GM21786 (cell line): ENCODE measurements at regions not wholly inside any gene's neighbourhood (a gene's known extent, or its start where the extent isn't known, plus 50 kb on each side); places are given as distances from the start of the nearest gene placed in this dataset.
"Not testable (repeated sequence)": the region's sequence is repeated elsewhere in the genome, so short reads cannot be mapped to it uniquely, and the experiment has no call there.

Experiments
- ATAC-seq: cut with Tn5 transposase; IDR thresholded peaks from one replicate; pipeline ENCODE4 v1.9.1; 2021; ENCODE audit not compliant: unreplicated experiment

DNA sequence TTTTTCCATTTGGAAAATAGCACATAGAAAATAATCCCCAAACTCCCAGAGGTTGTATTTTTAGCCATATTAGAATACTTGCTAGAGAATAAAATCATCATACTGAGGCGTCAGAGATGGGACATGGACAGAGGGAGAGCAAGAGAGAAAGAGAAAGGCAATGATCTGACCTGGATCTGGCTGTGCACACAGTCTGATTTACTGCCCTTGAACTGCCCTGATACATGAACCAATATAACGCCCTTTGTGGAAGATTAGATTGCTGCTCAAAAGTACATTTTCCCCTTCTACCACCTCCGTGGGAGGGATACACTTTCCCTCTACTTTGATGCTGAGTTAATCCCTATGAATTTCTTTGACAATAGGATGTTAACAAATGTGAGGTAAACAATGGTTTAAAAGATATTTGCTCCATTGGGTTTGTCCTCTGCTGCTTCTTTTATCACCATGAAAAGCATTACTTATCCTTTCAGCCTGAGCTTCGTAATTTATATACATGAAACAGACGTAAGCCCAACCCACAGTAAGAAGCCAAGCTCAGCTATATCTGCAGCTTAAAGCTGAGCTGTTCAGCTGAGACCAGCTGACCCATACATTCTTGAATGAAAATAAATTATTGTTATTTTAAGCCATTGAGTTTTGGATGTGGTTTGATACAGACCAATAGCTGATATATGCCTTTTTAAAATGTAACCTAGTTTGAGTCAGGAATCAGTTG is 1664.6 kb upstream of the CELF4 start:
- no peak for ATAC-seq

DNA sequence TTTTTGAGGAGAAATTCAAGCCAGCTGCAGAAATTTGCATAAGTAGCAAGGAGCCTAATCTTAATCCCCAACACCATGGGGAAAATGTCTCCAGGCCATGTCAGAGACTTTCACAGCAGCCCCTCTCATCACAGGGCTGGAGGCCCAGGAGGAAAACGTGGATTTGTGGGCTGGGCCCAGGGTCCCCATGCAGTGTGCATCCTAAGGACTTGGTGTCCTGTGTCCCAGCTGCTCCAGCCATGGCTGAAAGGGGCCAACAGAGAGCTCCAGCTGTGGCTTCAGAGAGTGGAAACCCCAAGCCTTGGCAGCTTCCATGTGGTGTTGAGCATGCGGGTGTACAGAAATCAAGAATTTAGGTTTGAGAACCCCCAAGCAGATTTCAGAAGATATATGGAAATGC is 1662.2 kb upstream of the CELF4 start:
- not testable (repeated sequence) for ATAC-seq

DNA sequence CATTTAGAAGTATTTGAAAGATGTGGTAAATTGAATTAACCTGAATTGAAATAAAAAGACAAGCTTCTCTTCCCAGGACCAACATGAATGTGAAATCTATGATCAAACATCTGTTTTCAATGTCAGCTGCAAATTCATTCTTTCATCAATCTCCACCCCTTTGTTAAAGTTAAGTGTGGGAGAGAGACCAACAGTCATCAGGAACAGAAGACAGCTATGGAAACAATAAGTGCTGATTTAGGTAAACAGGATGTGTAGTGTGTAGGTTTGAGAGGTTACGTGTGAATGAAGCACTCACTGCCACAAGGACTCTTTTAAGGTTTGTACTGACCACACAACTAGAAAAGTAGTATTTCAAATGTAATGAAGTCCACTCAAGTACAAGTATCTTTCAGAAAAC is 1659.8 kb upstream of the CELF4 start:
- ATAC-seq: no peak

DNA sequence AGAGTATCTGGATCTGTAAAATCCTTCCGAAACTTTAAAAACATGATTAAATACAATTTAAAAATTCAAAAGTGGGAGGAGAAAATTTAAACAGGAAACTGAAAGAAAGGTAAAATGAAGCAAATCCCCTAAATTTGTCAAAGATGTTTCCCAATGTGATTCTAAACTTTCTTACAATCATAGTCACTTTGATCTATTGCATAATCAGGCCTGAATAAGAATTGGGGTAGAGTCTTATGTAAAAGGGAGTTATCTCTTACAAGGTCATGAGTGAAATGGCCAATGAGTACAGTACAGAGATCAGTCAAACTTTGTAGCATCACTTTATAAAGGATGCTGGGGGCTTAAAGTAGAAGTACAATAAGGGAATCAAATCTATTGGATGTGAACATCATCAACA is 1657.7 kb upstream of the CELF4 start:
- ATAC-seq: no peak

DNA sequence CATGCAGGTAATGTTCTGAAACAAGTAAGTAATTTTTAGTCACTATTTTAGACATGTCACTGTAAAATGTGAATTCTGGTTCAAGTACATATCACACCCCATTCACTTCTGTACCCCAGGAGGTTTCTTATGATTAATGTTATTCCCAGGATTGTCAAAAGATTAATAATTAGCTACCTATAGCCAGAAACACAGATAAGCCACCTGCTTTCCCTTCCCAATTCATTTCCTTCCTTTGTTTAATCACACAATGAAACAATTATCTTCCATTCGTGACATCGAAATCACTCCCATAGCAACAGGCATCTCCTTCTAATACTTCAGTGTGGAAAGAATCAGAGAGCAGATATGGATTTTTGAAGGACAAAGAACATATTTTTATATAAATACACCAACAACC is 1650.3 kb upstream of the CELF4 start:
- no peak for ATAC-seq

DNA sequence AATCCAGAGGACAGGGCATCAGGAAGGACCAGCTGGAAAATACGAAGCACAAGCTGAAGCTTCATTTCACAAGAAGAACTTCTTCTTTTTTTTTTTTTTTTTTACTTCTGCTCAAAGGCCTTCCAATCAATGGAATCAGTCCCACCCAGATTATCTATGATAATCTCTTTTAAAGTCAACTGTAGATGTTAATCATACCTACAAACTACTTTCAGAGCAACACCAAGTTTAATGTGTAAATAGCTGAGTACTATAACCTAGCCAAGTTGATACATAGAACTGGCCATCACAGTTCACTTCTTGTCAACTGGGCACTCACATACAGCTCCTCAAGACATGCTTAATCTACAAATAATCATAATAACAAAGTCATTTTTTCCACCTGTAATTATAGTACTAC is 1645.9 kb upstream of the CELF4 start:
- ATAC-seq: no peak

DNA sequence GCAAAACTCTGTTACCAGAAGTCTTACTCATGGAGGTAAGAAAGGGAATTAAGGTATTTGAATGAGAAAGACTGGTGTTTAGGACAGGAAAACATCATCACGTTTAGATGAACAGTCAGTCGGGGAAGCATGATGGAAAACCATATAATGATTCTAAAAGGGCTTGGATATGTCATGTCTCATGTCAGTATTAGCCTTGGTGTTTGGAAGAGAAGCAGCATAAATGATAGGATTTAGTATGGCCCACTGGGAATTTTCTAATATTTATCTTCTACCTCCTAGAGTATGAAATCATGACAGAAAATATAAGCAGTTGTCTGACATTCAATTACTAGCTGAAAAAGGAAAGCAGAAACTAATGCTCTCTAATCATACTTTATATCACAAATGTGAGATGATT is 1643.6 kb upstream of the CELF4 start:
- ATAC-seq: no peak

DNA sequence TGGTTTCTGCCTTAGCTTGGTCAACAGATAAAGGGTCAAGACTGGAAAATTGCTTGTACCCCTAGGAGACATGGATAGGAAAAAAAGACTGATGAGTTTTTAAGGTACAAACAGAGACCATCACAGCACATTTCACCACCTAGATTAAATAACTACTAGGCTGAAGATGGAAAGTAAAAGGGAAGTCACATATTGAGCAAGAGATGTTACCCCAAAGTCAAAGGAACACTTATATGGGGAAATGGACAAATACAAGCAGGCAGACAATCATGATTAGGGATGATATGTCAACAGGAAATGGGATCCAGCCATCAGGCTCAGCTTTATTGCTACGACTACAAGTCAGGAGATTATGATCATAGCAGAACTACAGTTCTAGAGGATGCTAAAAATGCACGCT is 1643.1 kb upstream of the CELF4 start:
- no peak for ATAC-seq

DNA sequence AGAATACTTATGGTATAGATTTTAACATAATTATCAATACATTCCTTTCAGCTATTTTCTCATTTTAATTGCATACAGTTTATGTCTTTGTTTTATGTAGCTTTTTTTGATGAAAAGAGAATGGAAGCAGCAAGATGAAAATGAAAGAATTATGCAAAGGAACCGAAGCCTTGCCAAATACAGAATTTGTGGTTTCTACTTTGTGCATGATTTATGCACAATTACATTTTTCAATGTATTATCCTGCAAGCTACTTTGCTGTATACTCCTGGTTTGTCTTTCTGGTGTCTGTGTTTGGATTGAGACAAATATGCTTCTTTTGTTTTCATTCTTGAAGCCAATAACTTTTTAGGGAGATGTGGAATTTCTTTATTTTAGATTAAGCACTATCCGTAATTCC is 1642.6 kb upstream of the CELF4 start:
- no peak for ATAC-seq

DNA sequence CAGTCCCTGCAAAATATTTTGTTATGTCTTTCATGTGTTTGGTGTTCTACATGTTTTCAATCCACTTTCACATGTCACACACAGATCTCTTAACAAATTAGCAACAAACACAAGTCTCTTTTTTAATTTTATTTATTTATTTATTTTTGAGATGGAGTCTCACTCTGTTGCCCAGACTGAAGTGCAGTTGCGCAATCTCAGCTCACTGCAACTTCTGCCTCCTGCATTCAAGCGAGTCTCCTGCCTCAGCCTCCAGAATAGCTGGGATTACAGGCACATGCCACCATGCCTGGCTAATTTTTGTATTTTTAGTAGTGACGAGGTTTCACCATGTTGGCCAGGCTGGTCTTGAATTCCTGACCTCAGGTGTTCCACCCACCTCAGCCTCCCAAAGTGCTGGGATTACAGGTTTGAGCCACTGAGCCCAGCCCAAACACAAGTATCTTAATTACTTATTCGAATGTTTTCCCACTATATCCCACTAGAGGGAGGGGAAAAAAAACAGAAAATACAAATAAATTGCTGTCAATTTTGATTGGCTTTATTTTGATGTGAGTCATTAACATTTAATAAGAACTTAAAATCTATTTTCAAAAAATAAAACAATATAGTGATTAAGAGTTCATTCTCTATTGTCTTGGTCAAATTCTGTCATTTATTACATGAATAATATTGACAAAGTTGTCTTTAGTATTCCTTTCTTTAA is 1641.0 kb upstream of the CELF4 start:
- not testable (repeated sequence) for ATAC-seq

DNA sequence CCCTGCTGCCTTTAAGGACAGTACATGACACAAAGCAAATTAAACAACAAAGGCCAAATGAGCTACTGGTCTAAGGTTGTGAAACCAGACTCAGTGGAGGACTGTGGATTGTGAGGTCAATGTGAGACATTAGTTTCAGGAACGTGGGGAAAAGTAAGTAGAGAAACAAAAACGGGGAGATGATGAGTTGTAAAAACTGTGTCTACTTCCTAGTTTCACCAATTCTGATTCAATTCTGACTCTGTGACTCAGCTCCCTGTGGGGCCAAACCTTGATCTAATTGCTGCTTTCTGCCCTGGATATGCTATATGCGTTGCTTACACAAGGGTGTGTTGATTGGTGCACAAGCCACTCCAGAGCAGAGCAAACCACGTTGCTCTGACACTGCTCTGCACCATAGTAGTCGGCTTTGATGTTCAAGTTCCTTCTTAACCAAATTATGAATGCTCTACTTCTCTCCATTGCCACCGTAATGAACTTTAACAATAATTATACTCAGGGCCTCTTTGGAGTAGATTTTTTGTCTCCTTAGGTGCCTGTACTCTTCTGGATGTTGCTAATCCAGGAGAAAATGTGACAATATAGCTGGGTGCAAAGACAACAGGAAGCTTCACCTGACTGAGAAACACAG is 1640.1 kb upstream of the CELF4 start:
- ATAC-seq: no peak

DNA sequence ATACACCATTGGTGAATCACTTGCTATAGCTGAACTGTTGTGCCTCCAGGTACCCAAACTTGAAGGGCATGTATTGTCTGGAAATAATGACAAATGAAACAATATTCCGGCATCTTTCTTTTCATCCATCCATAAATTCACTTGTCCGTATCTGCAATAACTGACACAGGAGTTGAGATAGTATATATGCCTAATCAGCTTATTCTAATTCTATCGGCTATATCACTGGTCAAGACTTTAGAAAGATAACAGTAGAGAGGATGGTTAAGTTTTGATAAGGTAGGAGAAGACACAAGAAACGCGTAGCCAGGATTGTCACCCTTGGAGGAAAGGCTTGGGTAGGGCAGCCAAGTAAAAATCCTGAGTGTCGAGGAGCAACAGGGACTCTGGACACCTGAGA is 1634.6 kb upstream of the CELF4 start:
- no peak for ATAC-seq

DNA sequence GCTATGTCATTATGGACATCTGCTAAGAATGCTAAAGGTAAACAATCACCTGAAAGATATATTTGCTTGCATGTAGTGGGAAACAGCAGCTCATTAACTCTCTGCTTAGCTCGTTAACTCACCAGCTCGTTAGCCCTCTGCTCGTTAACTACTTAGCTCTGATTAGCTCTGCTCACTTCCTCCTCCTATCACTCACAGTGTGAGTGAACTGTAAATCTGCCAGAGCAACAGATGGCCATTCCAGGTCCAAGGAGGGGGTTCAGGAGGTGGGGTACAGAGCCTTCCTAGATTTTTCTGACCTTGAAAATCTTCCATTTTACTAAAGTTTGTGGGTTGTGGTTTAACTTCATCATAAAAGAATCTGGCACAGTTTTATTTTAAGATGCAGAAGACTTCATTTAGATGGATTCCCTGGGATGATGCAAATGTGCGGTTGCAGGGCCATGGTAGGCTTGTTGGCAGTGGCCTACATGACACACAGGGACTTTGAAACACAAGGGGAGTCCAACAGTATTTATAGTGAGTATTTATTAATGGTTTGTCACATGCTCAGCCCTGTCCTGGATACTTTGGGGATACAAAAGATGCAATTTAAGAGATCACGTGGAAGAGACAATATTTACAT is 1633.7 kb upstream of the CELF4 start:
- ATAC-seq: no peak

DNA sequence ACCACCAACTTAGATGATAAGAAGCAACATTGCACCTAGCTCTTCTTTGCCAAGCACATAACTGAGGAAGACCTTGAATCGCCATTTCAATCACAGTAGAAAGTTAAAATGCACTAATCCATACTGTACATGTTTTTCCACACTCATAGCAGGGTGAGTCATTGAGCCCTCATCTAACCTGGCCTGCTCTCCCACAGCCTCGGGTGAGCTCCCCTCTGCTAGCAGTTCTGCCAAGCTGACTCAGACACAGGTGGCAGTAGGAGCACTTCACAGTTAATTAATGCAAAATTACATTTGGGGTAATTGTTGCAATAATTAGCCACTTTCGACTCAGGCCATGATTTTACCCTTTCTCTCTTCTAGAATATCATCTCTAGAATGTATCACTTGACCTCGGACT is 1632.8 kb upstream of the CELF4 start:
- ATAC-seq: no peak

DNA sequence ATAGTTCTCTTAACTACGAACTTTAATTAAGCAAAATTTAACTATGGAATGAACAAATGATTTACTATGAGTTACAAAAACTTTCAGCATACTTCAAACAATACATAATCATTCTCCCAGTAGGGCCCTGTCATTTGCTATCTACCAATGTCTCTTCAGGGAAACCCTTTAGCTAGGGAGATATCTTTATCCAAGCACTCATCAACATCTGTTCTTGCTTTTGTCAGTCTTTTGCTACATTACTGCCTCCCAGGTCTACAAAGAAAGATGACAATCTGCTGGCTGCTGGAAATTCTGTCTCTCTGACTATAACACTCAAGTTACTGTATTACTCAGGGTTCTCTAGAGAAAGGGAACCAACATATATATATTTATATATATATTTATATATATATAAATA is 1626.3 kb upstream of the CELF4 start:
- no peak for ATAC-seq

DNA sequence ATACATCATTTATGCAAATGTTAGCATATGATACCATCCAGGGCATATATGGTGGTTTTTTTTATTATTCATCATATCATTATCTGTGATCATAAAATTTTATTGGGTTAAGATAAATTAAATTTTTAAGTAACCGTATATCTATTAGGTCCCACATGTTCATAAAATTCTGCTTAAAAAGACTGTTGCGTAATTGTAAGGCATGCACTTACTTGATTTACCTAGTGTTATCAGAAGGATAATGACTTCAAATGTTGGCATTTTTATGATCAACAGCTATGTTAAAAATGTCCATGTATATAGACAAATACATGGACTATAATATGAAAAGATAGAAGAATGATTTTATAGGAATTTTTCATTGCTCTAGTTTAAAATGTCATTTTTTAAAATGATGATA is 1625.5 kb upstream of the CELF4 start:
- ATAC-seq: no peak

DNA sequence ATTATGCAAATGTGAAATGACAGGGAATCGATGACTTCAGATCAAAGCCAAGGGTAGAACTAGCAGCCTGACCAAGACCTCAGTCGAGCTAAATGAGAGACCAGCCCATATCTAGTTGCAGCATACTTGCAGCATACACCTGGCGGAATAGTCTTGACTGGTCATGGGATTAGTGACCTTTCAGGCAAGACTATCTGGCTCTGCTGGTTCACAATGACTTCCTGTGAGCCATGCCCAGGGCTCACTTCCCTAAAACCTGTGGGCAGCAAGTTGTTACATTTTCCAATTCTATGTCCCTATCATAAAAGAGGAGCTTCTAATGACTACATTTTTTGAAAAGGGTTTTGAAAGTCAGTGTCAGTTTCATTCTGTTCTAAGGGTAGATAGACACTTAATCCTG is 1624.9 kb upstream of the CELF4 start:
- no peak for ATAC-seq

DNA sequence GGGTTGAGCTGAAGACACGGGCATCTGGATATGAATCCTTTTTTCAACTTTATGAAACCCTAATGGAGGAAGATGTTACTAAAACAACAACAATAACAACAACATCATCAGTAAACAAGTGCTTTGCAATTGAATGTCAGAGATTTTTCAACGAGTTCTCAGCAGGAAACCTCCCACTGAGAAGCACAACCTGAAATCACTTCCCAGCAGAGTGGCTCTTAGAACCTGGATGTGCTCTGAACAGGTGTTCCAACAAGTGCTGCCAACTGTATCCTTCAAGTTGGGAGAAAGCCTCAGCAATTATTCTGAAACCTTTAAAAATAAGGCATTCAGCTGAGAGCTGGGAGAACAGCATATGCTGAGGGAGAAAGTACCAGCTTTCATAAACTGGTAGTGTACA is 1622.7 kb upstream of the CELF4 start:
- no peak for ATAC-seq

DNA sequence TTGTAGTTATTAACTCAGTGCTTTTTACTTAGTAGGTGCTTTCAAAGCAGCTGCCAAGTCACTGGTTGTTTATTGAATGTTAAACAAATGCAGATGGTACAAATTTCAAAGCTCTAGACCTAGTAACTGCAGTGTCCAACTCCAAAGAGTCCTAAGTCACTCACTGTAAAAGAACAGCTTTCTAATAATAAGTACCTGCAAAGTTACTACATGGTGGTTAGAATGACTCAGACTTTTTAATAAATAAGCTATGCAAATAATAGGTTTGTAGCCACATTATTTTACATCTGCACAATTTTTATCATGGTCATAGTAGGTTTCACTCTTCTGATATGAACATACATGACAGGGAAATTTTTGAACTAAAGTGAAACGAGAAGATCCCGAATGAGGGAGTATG is 1620.4 kb upstream of the CELF4 start:
- ATAC-seq: no peak

DNA sequence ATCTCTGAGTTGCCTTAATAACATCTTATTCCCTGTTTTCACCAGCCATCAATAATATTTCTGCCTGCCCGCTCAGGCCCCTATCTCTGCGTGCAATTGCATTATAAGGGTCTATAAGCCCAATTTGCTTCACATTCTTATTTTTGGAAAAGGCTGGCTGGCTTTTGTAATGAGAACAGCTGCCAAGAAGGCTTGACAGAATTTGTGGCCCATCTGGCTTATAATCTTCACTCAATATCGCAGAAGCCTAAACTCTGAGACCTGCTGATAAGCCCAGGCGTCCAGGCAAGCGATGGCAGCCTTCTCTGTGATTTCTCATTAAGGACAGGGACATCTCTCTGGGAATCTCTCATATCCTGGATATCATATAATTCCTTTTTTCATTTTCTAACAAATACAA is 1618.6 kb upstream of the CELF4 start:
- no peak for ATAC-seq

DNA sequence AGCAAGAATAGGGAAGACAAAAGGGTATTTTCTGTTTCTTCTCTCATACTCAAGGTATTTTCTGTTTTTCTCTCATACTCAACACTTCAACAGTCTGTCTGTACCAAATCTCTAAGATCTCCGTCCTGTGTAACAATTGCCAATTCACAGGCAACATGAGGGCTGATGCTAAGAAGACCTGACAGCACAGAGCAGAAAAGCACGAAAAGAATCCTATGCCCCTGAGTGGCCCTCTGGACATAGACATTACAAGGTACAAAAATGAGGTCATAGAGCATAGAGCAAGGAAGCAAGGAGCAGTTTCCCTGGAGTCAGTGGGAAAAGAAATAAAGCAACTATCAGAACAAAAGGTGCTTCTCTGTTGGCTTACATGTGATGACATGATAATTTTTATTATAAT is 1612.6 kb upstream of the CELF4 start:
- no peak for ATAC-seq
